ENCODE measurements at regions not wholly inside any gene's neighbourhood (a gene's known extent, or its start where the extent isn't known, plus 50 kb on each side); places are given as distances from the start of the nearest gene placed in this dataset.

- no peak for TF ChIP-seq CTCF (IDR thresholded peaks at IDR 0.05)
- TF ChIP-seq SIN3A (IDR thresholded peaks at IDR 0.05; ENCODE audit: borderline replicate concordance, insufficient read depth, low read depth, low read length), result no peak
- no peak for TF ChIP-seq REST (IDR thresholded peaks at IDR 0.05; ENCODE audit: insufficient read depth in 1 of 2, low read depth in 2 of 2, low read length in 1 of 2)
- TF ChIP-seq POLR2AphosphoS5 (IDR thresholded peaks at IDR 0.05; ENCODE audit: low read depth, low read length), result no peak
- TF ChIP-seq TCF7L2 (IDR thresholded peaks at IDR 0.05; ENCODE audit: low read depth, low read length), result no peak
- POLR2A ChIA-PET, result interaction anchor here (0.6 kb wide), 1 partner anchor 966 kb away, joined by 7 read pairs; no protein-coding TSS in a partner anchor
- Histone ChIP-seq H3K9me3 (ENCODE audit: control insufficient read depth, insufficient read depth, low read depth, low read length) (no peaks in the 10 kb centered on the region), H3K36me3 (ENCODE audit: control insufficient read depth, insufficient read depth, low read length) (no peaks in the 10 kb centered on the region), H3K27me3 (ENCODE audit: control insufficient read depth, insufficient read depth, low read length) (peaks cover 2% of the 10 kb centered on the region; the same call in 1 of the 2 replicates), H3K4me1 (ENCODE audit: control insufficient read depth, insufficient read depth, low read length) (no peaks in the 10 kb centered on the region), H3K27ac (ENCODE audit: low read length) (no peak overlapping the region), H3K4me3 (ENCODE audit: low read depth in 2 of 2, low read length in 2 of 2) (no peak overlapping the region)
- CTCF ChIA-PET, result interaction anchor here (0.6 to 0.8 kb wide), 2 partner anchors 26 to 65 kb away, joined by 4 to 8 read pairs; no protein-coding TSS in a partner anchor
- intact Hi-C loops (cut with micrococcal nuclease; ENCODE audit: unreplicated experiment) (no loop called here), in situ Hi-C loops (cut with HindIII; ENCODE audit: low pct_unique_long_range_greater_than_20kb, low sequenced_read_pairs) (no loop called here)
- BruUV-seq (replicated peaks), result no TSS peak
- no peak for ATAC-seq
- no peak for DNase-seq (ENCODE audit: low read depth, low spot score)
Observed at GRCh38 chr3:124619887-124620599, 110.2 kb upstream of the UMPS start.

DNA sequence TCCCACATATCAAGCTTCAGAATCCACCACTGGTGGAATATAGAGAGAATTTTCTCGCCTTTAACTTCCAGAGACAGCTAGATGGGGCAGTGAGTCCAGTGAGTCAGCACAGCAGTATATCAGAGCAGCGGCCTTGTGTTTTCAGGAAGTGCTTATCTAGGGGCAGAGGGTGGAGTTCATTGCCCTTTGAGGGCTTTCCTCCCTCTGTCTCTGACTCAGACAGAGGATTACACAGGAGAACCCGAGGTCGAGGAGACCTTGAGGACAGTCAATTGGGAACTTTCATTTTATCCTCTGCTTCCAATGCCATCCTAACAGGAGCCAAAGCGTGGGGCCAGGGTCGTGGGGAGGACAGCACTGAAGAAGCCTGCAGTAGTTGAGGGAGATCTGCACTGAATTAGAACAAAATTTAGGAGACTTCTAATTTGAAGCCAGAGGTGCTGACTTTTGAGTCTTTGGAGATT, 109.6 kb upstream of the UMPS start:
- H3K27ac ChIP-seq (ENCODE audit: low read length), result no peak overlapping the region
- ChIA-PET POLR2A (no interaction called here), CTCF (interaction anchor here (0.8 kb wide), 1 partner anchor 65 kb away, joined by 4 read pairs; no protein-coding TSS in a partner anchor)
- H3K4me1 ChIP-seq (ENCODE audit: control insufficient read depth, insufficient read depth, low read length), result no peaks in the 10 kb centered on the region
- DNase-seq (ENCODE audit: low read depth, low spot score) (no peak), ATAC-seq (peak; percentile 69)
- H3K4me3 ChIP-seq (ENCODE audit: low read depth in 2 of 2, low read length in 2 of 2), result no peak overlapping the region
- intact Hi-C loops (cut with micrococcal nuclease; ENCODE audit: unreplicated experiment), result no loop called here
- no peak for TF ChIP-seq REST (IDR thresholded peaks at IDR 0.05; ENCODE audit: insufficient read depth in 1 of 2, low read depth in 2 of 2, low read length in 1 of 2)
- no peak for TF ChIP-seq CTCF (IDR thresholded peaks at IDR 0.05)
- TF ChIP-seq TCF7L2 (IDR thresholded peaks at IDR 0.05; ENCODE audit: low read depth, low read length), result no peak
- TF ChIP-seq SIN3A (IDR thresholded peaks at IDR 0.05; ENCODE audit: borderline replicate concordance, insufficient read depth, low read depth, low read length), result no peak
- TF ChIP-seq POLR2AphosphoS5 (IDR thresholded peaks at IDR 0.05; ENCODE audit: low read depth, low read length), result no peak
- BruUV-seq (replicated peaks), result no TSS peak
- H3K36me3 ChIP-seq (ENCODE audit: control insufficient read depth, insufficient read depth, low read length), result no peaks in the 10 kb centered on the region
- in situ Hi-C loops (cut with HindIII; ENCODE audit: low pct_unique_long_range_greater_than_20kb, low sequenced_read_pairs), result no loop called here
- peaks cover 2% of the 10 kb centered on the region; the same call in 1 of the 2 replicates for H3K27me3 ChIP-seq (ENCODE audit: control insufficient read depth, insufficient read depth, low read length)
- H3K9me3 ChIP-seq (ENCODE audit: control insufficient read depth, insufficient read depth, low read depth, low read length), result no peaks in the 10 kb centered on the region
